Mucosa of descending colon (tissue), 3 donors: ENCODE measurements at regions not wholly inside any gene's neighbourhood (a gene's known extent, or its start where the extent isn't known, plus 50 kb on each side); places are given as distances from the start of the nearest gene placed in this dataset.

Experiments
- ATAC-seq: fragments of 200-7000 bp; cut with Tn5 transposase; one replicate; pipeline ENCODE4 v1.9.1; 2020; ENCODE audit warnings: mild to moderate bottlenecking, moderate library complexity
- DNase-seq, 3 donors: peaks; one replicate each; pipeline ENCODE4 v3.0.0-alpha.2; 2020
- H3K36me3 ChIP-seq: fragments of 200-600 bp; one replicate; pipeline ENCODE4 v1.8.0; 2021; ENCODE audit warnings: low read depth, mild to moderate bottlenecking
- H3K4me1 ChIP-seq: fragments of 200-600 bp; one replicate; pipeline ENCODE4 v1.8.0; 2021; ENCODE audit warnings: low read depth, mild to moderate bottlenecking
- H3K4me3 ChIP-seq: fragments of 200-600 bp; one replicate; pipeline ENCODE4 v1.8.0; 2021; ENCODE audit warnings: mild to moderate bottlenecking
- H3K9me3 ChIP-seq: fragments of 200-600 bp; one replicate; pipeline ENCODE4 v1.8.0; 2021; ENCODE audit warnings: mild to moderate bottlenecking
- intact Hi-C, 2 donors: fragments of 100-400 bp; cut with DNase I in 1 of 2; cut with micrococcal nuclease in 1 of 2; formaldehyde crosslinking; loops; one replicate each; pipeline versions ENCODE4 v1.11.0 to v1.11.1; 2022; cut with DNase I, micrococcal nuclease
- TF ChIP-seq, protein P1 (sequence below): fragments of 200-600 bp; IDR thresholded peaks from one replicate; pipeline ENCODE4 v1.8.0; 2022; ENCODE audit warnings: antibody characterized with exemption, mild to moderate bottlenecking
- donor health status: DM: no; HTN: no; CAD: no; lungs with moderate emphysema.
- donor health status: DM: no; HTN: no; CAD: no.
- donor health status: DM: no; HTN: yes; CAD: no.

- H3K9me3 ChIP-seq, result no peaks in the 10 kb centered on the region
- H3K36me3 ChIP-seq, result no peaks in the 10 kb centered on the region
- H3K4me1 ChIP-seq, result no peaks in the 10 kb centered on the region
- DNase-seq (no peak), ATAC-seq (no peak)
- no peak overlapping the region for H3K4me3 ChIP-seq
- TF ChIP-seq, protein P1, sequence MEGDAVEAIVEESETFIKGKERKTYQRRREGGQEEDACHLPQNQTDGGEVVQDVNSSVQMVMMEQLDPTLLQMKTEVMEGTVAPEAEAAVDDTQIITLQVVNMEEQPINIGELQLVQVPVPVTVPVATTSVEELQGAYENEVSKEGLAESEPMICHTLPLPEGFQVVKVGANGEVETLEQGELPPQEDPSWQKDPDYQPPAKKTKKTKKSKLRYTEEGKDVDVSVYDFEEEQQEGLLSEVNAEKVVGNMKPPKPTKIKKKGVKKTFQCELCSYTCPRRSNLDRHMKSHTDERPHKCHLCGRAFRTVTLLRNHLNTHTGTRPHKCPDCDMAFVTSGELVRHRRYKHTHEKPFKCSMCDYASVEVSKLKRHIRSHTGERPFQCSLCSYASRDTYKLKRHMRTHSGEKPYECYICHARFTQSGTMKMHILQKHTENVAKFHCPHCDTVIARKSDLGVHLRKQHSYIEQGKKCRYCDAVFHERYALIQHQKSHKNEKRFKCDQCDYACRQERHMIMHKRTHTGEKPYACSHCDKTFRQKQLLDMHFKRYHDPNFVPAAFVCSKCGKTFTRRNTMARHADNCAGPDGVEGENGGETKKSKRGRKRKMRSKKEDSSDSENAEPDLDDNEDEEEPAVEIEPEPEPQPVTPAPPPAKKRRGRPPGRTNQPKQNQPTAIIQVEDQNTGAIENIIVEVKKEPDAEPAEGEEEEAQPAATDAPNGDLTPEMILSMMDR, result no peak
- intact Hi-C loops, result no loop called here
Measured at GRCh38 chr4:181939199-181939945, 303.8 kb upstream of the TENM3 start.

DNA sequence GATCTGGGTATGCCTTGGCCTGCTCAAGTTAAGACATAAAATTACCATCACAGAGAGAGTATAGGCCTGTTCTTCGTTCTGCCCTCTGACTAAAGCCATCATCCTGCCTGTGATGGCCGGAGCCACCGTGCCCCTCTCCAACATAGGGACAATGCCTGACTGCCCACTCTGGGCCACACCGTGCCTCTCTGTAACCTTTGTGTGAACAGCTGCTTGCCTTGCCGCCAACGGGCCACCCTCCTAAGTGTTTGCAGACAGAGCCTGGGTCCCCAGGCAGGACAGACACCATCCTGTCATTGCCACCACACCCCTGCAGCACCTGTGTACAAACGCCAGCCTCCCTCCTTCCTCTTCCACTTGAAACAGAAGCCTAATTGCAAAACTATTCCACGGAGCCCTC lies 298.7 kb upstream of the TENM3 start:
- Histone ChIP-seq H3K4me1 (no peaks in the 10 kb centered on the region), H3K9me3 (no peaks in the 10 kb centered on the region), H3K36me3 (no peaks in the 10 kb centered on the region), H3K4me3 (no peak overlapping the region)
- intact Hi-C loops, result no loop called here
- ATAC-seq (no peak), DNase-seq (no peak)
- TF ChIP-seq, protein P1, result no peak

DNA sequence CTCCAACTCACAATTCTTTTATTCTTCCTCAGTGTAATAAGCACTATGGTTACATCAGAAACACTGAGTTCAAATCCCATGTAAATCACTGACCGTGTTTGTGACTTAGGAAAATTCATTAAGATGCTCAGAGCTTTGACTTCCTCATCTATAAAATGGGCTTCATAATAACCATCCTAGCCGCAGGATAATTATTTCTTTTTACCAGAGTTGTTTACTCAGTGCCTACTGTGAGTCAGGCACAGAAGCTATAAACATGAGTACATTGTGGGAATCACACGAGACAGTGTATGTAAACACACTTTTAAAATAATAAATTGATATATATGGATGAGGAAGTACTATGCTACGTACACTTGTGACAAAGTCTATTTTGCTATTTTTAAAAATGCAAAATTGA lies 296.3 kb upstream of the TENM3 start:
- Histone ChIP-seq H3K4me1 (no peaks in the 10 kb centered on the region), H3K9me3 (no peaks in the 10 kb centered on the region), H3K4me3 (no peak overlapping the region), H3K36me3 (no peaks in the 10 kb centered on the region)
- no peak for DNase-seq
- intact Hi-C loops, result no loop called here
- no peak for ATAC-seq
- TF ChIP-seq, protein P1, result no peak

DNA sequence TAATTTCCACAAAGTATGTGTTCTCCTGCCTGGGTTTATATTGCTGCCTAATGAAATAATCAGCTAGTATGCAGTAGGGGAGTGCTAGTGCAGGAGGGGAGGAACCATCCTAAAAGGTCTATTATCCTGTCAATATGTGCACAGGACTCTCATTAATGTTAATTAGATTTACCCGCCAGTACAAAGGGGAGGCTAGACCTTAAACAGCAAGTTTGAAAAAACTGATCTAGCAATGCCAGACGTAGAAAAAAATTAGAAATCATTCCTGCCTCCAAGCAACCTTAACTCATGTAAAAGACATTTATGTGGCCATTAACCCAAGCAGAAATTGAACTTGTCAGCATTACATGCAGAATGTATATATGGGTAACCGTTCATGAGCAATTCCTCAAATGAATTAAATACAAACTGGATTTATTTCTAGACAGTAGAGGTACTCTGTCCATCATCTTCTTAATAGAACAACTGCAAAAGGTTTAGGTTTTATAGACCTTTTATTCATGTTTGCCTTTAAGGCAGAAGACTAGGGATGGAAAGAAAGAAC lies 294.3 kb upstream of the TENM3 start:
- intact Hi-C loops, result no loop called here
- no peak for ATAC-seq
- Histone ChIP-seq H3K4me3 (no peak overlapping the region), H3K36me3 (no peaks in the 10 kb centered on the region), H3K9me3 (no peaks in the 10 kb centered on the region), H3K4me1 (no peaks in the 10 kb centered on the region)
- DNase-seq, result no peak
- TF ChIP-seq, protein P1, result no peak

- DNase-seq (no peak), ATAC-seq (no peak)
- intact Hi-C loops, result no loop called here
- Histone ChIP-seq H3K36me3 (no peaks in the 10 kb centered on the region), H3K4me1 (no peaks in the 10 kb centered on the region), H3K9me3 (no peaks in the 10 kb centered on the region), H3K4me3 (no peak overlapping the region)
- TF ChIP-seq, protein P1, result no peak
Measured at GRCh38 chr4:181949704-181950312, 293.4 kb upstream of the TENM3 start.
